HG02981 (cell line): ENCODE measurements at regions not wholly inside any gene's neighbourhood (a gene's known extent, or its start where the extent isn't known, plus 50 kb on each side); places are given as distances from the start of the nearest gene placed in this dataset.
"Not testable (repeated sequence)": the region's sequence is repeated elsewhere in the genome, so short reads cannot be mapped to it uniquely, and the experiment has no call there.

Experiments used
- ATAC-seq: cut with Tn5 transposase; IDR thresholded peaks from one replicate; pipeline ENCODE4 v1.9.1; 2021; ENCODE audit warnings: mild to moderate bottlenecking, moderate library complexity; ENCODE audit not compliant: unreplicated experiment

- ATAC-seq: no peak
These were observed 346.4 kb downstream of the CDC5L start for GRCh38 chr6:44733868-44734267.

- ATAC-seq: no peak
These were observed 347.6 kb downstream of the CDC5L start for GRCh38 chr6:44734886-44735629.

- peak; percentile 45 for ATAC-seq
These were observed 348.1 kb downstream of the CDC5L start for GRCh38 chr6:44735630-44735963.

DNA sequence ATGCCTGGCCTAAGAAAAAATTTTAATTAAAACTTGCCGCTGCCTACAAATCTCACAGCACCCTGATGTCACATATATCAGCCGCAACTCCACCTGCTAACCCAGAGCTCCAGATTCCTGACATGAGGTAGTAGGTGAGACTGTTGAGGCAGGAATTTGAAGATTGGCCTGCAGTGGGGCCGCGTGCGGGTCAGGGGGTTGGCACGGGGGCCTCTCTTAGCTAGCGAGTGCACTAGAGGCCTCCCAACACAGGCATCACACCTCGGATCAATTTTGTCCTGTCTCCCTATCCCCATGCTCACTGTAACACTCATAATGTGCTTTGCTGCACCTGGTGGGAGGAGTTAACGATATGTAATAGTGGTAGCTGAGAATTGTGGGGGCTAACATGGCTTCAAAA lies 349.8 kb downstream of the CDC5L start:
- ATAC-seq: no peak

- no peak for ATAC-seq
These were observed 350.5 kb downstream of the CDC5L start for GRCh38 chr6:44737829-44738528.

- ATAC-seq: no peak
These were observed 351.2 kb downstream of the CDC5L start for GRCh38 chr6:44738601-44739146.

- no peak for ATAC-seq
These were observed 351.7 kb downstream of the CDC5L start for GRCh38 chr6:44739181-44739580.

GRCh38 chr6:44740566-44741120 lies 353.1 kb downstream of the CDC5L start:
- ATAC-seq: no peak

DNA sequence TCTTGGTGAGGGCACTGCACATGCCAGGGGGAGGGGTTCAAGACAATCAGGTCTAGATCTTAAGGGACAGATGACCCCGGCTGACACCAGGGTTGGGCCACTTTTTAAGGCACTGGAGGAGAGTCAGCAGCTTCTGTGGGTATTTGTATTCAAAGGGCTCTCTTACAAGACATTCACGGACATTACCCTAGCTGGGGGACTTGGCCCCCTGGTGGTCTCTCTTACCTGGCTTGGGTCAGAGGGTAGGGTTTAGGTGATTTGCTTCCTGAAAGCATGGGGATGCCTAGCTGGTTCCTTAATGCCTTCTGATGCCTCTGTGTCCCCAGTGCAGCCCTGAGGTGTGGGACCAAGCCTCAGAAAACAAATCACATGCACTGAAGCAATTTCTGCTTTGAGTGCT lies 354.7 kb downstream of the CDC5L start:
- ATAC-seq: no peak

DNA sequence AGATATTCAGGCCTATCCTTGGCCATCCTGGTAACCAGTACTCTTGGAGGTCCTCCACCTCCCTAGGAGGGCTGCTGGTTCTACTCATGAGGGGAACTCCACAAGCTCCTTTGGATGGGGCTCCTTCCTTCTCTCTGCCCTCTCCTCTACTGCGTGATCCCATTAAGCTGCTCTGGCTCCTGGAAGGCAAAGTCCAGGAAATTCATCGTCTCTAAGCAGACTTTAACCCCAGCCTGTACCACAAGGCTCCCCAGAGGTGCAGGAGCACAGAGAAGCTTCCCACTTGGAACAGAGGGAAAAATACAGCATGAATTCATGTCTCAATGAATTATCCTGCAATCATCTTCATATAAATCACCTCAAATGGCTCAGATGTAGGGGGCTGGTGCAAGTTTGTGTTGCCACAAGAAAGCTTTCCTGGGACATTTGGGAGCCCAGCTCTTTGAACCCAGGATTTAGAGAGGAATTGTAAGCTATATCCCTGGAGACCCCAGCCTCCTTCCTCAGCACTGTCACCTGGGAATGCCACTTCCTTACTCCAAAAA lies 355.4 kb downstream of the CDC5L start:
- ATAC-seq: no peak

- not testable (repeated sequence) for ATAC-seq
These were observed 372.6 kb downstream of the CDC5L start for GRCh38 chr6:44760116-44760515.

- ATAC-seq: no peak
These were observed 373.5 kb downstream of the CDC5L start for GRCh38 chr6:44761046-44761445.

- ATAC-seq: no peak
These were observed 375.0 kb downstream of the CDC5L start for GRCh38 chr6:44762496-44762895.

GRCh38 chr6:44771647-44772415 lies 384.3 kb downstream of the CDC5L start:
- no peak for ATAC-seq

DNA sequence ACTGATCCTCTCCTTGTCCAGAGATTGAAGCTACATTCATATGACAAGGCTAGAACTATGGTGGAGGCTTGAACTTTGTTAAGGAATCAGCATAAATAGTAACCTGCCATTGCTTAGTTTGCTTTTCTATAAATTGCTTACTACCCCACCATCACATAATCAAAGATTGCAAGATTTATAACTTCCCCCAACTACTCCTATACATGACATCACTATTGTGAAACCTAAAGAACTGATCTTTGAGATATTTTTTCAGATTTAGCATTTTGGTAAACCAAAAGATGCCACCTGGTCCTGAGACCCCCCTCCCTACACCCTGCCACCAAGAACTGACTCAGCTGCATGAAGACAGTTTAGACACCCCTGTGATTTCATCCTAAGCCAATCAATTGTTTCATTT lies 385.3 kb downstream of the CDC5L start:
- ATAC-seq: no peak

DNA sequence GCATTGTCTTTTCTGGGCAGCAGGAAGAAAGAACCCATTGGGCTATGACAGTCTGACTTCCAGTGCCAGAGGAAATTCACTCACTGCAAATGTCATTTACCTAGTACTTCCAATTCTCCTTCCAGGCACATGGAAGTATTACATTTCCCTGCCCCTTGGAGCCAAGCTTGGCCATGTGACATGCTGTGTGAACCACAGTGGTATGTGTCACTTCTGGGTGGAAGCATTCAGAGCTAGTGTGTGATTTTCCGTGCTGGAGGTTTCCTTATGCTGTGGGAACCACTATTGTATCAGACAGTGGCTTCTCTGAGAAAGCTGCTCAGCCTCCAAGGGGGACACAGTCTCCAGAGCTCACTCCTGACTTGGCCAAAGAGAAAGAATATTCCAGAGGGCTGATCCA lies 387.6 kb downstream of the CDC5L start:
- no peak for ATAC-seq

GRCh38 chr6:44776344-44776743 lies 388.8 kb downstream of the CDC5L start:
- ATAC-seq: no peak

GRCh38 chr6:44778513-44778912 lies 391.0 kb downstream of the CDC5L start:
- ATAC-seq: no peak
